NCI-H345 (cell line): ENCODE measurements at regions not wholly inside any gene's neighbourhood (a gene's known extent, or its start where the extent isn't known, plus 50 kb on each side); places are given as distances from the start of the nearest gene placed in this dataset.
"Not testable (repeated sequence)": the region's sequence is repeated elsewhere in the genome, so short reads cannot be mapped to it uniquely, and the experiment has no call there.

ENCODE experiments used
- DNase-seq: peaks from one replicate; lab custom pipeline; 2025; lab: John Stamatoyannopoulos, UW

GRCh38 chr20:53856300-53857295 is 213.8 kb downstream of the BCAS1 start:
- DNase-seq = no peak

DNA sequence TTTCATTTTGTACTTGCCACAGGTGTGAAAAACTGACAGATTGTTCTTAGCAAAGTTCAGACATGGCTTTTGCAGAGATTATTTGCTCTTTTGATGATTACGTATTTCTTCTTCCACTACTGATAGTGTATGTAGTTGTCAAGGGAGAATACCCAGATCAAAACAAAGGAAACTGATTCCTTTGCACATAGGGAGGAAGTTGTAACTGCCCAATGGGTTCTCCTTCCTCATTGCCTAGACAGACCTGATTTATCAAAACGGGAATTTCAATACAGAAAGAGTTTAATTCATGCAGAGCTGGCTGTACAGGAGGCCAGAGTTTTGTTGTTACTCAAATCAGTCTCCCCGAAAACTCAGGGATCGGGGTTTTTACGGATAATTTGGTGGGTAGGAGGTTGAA is 214.7 kb downstream of the BCAS1 start:
- no peak for DNase-seq

DNA sequence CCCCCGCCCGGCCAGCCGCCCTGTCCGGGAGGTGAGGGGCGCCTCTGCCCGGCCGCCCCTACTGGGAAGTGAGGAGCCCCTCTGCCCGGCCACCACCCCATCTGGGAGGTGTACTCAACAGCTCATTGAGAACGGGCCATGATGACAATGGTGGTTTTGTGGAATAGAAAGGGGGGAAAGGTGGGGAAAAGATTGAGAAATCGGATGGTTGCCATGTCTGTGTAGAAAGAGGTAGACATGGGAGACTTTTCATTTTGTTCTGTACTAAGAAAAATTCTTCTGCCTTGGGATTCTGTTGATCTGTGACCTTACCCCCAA is 215.8 kb downstream of the BCAS1 start:
- DNase-seq = not testable (repeated sequence)

GRCh38 chr20:53853111-53853713 is 217.2 kb downstream of the BCAS1 start:
- no peak for DNase-seq

GRCh38 chr20:53852691-53853090 is 217.7 kb downstream of the BCAS1 start:
- DNase-seq = no peak

DNA sequence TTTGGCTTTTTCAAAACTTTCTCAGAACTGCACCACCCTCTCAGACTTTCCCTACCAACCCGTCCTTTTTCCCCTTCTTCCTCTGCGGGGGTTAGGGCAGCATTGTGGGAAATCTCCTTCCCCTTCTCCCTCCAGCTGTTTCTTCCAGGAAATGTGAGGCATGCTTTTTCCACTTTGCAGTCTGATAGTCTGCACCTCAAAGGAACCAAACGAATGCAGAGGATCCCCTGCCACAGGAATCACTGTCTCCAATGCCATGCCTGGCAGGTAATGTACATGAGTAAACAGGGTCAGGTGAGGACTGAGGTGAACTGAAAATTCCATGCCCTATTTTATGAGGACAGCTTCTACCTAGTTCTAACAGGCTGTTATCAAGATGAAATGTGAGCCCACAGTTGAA is 218.4 kb downstream of the BCAS1 start:
- no peak for DNase-seq

DNA sequence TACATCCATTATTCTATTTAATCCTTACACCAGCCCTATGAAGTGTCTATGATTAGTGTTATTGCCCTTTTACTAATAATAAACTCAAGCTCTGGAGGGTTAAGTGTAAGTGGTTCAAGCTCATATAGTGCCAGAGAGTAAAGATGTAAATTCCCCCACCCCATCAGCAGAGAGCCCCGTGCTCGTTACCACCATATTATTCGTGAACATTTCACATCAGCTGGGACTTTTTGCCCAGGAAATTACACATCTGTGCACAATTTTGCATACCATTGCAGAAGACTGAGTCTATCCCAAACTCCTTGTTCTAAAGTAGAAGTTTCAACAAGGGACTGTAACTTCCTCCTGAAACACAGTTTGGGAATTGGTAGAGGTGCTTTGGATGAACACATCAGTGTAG is 220.1 kb downstream of the BCAS1 start:
- no peak for DNase-seq

DNA sequence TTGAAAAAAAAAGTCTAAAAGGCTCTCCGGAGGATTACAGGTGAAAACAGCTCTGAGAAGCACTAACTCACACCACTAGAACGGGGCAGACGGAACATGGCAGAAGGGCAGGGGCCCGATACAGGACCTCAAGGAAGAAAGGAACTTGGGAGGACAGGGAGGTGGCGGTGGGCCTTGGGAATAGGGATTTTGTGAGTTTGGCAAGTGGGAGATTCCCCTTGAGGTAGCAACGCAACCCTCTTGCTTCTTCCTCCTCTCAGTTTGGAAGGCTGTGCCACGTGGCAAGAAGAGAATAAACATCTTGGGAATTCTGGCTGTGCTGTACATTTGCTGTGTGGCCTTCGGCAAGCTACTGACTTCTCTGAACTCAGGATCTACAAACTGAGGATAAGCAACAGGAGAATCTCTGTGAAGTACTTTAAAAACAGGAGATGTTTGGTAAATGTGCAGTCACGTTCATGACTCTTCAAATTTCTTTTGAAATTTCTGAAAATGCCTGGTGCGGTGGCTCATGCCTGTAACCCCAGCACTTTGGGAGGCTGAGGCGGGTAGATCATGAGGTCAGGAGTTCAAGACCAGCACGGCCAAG is 220.8 kb downstream of the BCAS1 start:
- DNase-seq = no peak

DNA sequence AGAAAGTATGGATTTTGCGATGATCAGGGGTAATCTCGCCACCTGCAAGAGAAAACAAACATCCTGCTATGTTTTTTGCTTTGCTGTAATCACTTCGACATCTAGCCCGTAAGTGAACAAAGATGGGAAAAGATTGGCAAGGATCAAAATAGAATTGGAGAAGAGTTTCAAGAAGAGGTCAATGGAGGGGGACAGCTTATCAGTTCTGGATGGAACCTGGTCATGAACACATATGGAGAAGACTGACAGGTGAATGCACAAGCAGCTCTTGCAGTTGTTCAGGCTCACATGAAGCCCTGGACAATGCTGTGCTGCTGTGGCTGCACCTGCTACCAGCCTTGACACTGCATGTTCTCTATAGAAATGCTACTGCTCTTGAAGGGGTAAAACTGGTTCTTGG is 222.1 kb downstream of the BCAS1 start:
- no peak for DNase-seq

- DNase-seq = no peak
Measured at GRCh38 chr20:53847837-53848170, 222.6 kb downstream of the BCAS1 start.

DNA sequence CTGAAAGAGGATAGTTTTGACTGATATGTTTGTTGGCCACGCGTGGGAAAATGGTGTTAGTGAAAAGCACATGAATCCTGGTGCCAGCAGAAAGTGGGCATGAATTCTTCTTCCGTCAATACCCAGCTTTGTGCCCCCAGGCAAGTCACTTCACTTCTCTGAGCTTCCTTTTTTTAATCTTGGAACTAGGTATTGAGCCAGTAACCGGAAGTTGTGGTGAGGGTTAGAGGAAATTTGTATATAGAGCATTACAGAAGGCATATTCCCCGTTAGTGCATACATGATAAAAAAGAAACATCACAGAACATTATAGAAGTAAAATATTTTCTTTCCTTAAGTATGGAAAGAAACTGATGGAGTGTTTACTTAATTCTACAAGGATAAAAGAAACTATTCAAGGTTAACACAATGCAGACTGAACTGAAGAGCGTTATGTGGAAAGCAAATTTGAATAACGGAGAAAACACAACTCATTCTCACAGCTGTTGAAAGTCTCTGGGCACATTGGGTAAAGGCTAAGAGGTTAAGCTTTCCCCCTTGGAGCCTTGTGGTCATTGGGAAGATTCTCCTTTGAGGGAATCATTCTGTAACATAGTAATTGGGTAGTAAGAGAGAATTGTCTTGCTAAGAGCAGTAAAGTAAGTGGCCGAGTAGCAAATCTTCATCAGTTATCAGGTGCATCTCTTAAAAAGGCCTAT is 223.1 kb downstream of the BCAS1 start:
- no peak for DNase-seq

GRCh38 chr20:53846640-53847039 is 223.8 kb downstream of the BCAS1 start:
- no peak for DNase-seq

DNA sequence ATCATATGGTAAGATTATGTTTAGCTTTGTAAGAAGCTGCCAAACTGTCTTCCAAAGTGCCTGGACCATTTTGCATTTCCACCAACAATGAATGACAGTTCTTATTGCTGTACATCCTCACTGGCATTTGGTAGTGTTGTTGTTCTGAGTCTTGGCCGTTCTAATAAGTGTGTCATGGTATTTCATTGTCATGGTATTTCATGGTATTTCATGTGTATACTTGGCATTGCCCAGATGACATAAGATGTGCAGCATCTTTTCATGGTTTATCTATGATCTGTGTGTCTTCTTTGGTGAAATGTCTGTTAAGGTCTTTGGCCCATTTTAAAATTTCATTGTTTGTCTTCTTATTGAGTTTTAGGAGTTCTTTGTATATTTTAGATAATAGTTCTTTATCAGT is 224.4 kb downstream of the BCAS1 start:
- no peak for DNase-seq

DNA sequence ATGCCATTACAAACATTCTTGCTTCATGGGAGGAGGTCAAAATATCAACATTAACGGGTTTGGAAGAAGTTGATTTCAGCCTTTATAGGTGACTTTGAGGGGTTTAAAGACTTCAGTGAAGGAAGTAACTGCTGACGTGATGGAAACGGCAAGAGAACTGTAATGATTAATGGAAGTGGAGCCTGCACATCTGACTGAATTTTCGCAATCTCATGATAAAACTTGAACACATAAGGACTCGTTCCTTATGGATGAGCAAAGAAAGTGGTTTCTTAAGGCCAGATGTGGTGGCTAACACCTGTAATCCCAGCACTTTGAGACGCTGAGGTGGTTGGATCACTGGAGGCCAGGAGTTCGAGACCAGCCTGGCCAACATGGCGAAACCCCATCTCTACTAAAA is 226.1 kb downstream of the BCAS1 start:
- no peak for DNase-seq

DNA sequence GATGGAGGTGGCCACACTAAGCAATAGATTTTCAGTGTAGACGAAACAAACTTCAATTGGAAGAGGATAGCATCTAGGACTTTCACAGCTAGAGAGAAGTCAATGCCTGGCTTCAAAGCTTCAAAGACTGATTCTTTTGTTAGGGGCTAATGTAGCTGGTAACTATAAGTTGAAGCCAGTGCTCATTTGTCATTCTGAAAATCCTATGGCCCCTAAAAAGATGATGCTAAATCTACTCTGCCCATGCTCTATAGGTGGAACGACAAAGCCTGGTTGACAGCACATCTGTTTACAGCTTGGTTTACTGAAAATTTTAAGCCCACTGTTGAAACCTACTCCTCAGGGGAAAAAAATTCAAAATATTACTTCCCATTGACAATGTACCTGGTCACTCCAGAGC is 226.7 kb downstream of the BCAS1 start:
- no peak for DNase-seq

- no peak for DNase-seq
Measured at GRCh38 chr20:53842301-53843099, 227.9 kb downstream of the BCAS1 start.

- no peak for DNase-seq
Measured at GRCh38 chr20:53841741-53842140, 228.7 kb downstream of the BCAS1 start.

DNA sequence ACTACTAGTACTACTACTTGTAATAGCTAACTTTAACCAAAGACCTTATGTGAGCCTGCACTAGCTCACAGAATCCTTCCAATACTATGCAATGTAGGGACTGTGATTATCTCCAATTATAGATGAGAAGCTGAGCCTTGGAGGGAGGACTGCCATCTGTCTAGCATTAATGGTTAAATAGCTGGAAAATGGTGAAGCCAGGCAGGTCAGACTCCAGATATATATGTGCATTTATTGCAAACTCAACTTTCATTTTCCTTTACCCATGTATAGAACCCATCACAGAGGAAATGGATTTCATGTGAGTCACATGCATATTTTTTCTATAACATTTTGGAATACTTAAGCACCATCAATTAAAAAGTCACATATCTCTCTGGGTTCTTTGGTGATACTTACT is 229.9 kb downstream of the BCAS1 start:
- DNase-seq = no peak

DNA sequence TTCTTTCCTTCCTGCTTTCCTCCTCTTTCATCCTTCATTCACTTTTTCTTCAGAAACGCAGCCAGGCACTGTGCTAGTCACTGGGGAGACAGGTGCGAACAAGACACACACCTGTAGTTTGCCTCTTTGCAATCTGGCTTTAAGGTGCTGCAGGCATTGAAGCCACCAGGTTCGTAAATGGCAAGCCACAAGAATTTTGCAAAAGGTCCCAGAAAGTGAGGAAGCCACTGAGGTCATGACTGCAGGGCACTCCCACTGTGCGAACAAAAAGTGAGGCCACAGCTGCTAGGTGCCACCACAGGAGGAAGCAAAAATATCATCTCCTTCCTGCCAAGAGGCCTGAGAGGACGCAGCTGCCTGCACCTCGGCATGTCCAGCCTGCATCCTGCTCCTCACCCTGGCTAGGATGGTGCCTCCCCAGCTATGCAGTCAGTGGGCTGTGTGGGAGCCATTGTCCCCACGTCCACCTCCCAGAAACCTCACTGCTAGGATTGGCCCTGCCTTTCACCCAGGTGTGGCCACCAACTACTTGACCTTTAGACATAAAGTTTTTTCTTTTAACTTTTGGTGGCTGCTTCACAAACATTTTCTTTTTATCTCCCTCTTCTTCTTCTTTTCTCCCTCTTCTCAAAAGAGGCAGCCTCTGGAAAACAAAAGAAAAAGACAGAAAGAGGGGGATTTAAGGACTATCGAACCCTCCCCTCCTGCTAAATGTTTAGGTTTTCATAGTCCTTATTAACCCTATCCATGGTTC is 230.8 kb downstream of the BCAS1 start:
- no peak for DNase-seq

GRCh38 chr20:53838311-53838868 is 232.0 kb downstream of the BCAS1 start:
- DNase-seq = no peak
